Neural crest cell (in vitro differentiated cells): ENCODE measurements at regions not wholly inside any gene's neighbourhood (a gene's known extent, or its start where the extent isn't known, plus 50 kb on each side); places are given as distances from the start of the nearest gene placed in this dataset.

ENCODE experiments used
- DNase-seq: peaks from one replicate; pipeline ENCODE4 v3.0.0; 2021; ENCODE audit warnings: low read depth, mixed read lengths, low spot score
- H3K27ac Mint-ChIP-seq: one replicate; pipeline ENCODE4 v1.8.0; 2021; ENCODE audit warnings: mild to moderate bottlenecking, mixed read lengths; ENCODE audit not compliant: unreplicated experiment
- H3K27me3 Mint-ChIP-seq: 2 replicates; pipeline ENCODE4 v1.8.0; 2021; ENCODE audit warnings: low read depth, mild to moderate bottlenecking, mixed read lengths
- H3K36me3 Mint-ChIP-seq: 2 replicates; pipeline ENCODE4 v1.8.0; 2021; ENCODE audit warnings: low read depth, mild to moderate bottlenecking, mixed read lengths
- H3K4me1 Mint-ChIP-seq: 2 replicates; pipeline ENCODE4 v1.8.0; 2021; ENCODE audit warnings: mixed read lengths
- H3K4me3 Mint-ChIP-seq: one replicate; pipeline ENCODE4 v1.8.0; 2021; ENCODE audit warnings: mild to moderate bottlenecking, mixed read lengths
- H3K9me3 Mint-ChIP-seq: 2 replicates; pipeline ENCODE4 v1.8.0; 2021; ENCODE audit warnings: mixed read lengths
- TF ChIP-seq, protein P1 (sequence below): fragments of 200-600 bp; sonication (generic); conservative IDR thresholded peaks from 2 replicates; pipeline ENCODE4 v1.5.0; 2021; ENCODE audit warnings: antibody characterized with exemption, mild to moderate bottlenecking

GRCh38 chr12:67019070-67019469 lies 250.1 kb upstream of the CAND1 start:
- Mint-ChIP-seq H3K4me3 (no peak overlapping the region), H3K4me1 (peaks cover 11% of the 10 kb centered on the region), H3K27me3 (no peaks in the 10 kb centered on the region), H3K36me3 (peaks cover 4% of the 10 kb centered on the region), H3K27ac (no peak overlapping the region), H3K9me3 (no peaks in the 10 kb centered on the region)
- no peak for DNase-seq
- TF ChIP-seq, protein P1, sequence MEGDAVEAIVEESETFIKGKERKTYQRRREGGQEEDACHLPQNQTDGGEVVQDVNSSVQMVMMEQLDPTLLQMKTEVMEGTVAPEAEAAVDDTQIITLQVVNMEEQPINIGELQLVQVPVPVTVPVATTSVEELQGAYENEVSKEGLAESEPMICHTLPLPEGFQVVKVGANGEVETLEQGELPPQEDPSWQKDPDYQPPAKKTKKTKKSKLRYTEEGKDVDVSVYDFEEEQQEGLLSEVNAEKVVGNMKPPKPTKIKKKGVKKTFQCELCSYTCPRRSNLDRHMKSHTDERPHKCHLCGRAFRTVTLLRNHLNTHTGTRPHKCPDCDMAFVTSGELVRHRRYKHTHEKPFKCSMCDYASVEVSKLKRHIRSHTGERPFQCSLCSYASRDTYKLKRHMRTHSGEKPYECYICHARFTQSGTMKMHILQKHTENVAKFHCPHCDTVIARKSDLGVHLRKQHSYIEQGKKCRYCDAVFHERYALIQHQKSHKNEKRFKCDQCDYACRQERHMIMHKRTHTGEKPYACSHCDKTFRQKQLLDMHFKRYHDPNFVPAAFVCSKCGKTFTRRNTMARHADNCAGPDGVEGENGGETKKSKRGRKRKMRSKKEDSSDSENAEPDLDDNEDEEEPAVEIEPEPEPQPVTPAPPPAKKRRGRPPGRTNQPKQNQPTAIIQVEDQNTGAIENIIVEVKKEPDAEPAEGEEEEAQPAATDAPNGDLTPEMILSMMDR: no peak

- DNase-seq: peak; percentile 66
- Mint-ChIP-seq H3K4me1 (peaks cover 17% of the 10 kb centered on the region), H3K27ac (no peak overlapping the region), H3K27me3 (no peaks in the 10 kb centered on the region), H3K9me3 (no peaks in the 10 kb centered on the region), H3K36me3 (peaks cover 4% of the 10 kb centered on the region), H3K4me3 (no peak overlapping the region)
- TF ChIP-seq, protein P1: peak; percentile 76
Observed at GRCh38 chr12:67025543-67026114, 243.5 kb upstream of the CAND1 start.

DNA sequence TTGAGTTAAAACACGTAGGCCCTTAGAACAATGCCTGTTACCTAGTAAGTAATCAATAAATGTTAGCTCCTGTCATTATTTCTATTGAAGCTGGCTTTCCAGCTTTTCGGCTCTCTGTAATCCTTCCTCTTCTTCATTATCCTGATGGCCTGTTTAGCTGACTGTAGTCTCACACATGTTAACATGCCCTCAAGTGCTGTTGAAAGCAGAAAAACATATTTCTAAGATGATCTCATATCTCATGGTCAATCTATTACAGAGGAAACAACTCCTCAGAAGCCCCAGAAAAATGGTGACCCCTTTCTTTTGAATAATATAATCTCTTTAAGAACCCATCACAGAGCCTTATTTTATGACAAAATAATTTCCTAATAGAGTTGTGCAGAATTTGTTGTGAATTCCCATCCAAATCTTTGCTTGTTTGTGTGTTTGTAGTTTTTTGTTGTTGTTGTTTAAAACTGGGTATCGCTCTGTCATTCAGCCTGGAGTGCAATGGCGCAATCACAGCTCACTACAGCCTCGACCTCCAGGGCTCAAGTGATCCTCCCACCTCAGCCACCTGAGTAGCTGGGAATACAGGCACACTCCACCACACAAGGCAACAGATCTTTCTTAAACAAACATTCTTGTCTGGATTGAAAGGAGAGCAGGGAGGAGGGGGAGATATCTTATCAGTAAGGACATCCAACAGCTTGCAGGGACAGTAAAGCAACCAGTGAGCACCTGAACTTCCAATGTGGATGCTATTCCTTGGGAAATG lies 242.5 kb upstream of the CAND1 start:
- Mint-ChIP-seq H3K27me3 (no peaks in the 10 kb centered on the region), H3K9me3 (no peaks in the 10 kb centered on the region), H3K4me1 (peaks cover 17% of the 10 kb centered on the region), H3K4me3 (no peak overlapping the region), H3K36me3 (peaks cover 4% of the 10 kb centered on the region), H3K27ac (no peak overlapping the region)
- DNase-seq: no peak
- TF ChIP-seq, protein P1: no peak

DNA sequence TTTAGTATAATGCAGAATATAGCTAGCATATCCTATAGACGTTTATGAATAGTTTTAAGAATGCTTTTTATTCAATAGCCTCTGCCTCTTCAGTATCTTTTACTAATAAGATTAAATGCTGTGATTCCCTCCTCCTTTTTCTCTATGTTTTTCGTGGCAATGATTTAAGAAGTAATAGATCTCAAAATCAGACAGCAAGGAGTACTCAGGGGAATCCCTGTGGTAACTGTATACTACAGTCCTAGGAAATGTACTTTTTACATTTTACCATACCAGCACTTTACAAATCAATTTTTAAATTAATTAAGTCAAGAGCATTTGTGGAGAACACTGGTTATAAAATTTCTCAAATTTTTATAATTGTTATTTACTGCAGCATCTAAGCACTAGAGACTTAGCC lies 240.6 kb upstream of the CAND1 start:
- Mint-ChIP-seq H3K27me3 (no peaks in the 10 kb centered on the region), H3K36me3 (peaks cover 1% of the 10 kb centered on the region), H3K27ac (no peak overlapping the region), H3K4me3 (no peak overlapping the region), H3K9me3 (no peaks in the 10 kb centered on the region), H3K4me1 (peaks cover 17% of the 10 kb centered on the region)
- TF ChIP-seq, protein P1: no peak
- DNase-seq: no peak

DNA sequence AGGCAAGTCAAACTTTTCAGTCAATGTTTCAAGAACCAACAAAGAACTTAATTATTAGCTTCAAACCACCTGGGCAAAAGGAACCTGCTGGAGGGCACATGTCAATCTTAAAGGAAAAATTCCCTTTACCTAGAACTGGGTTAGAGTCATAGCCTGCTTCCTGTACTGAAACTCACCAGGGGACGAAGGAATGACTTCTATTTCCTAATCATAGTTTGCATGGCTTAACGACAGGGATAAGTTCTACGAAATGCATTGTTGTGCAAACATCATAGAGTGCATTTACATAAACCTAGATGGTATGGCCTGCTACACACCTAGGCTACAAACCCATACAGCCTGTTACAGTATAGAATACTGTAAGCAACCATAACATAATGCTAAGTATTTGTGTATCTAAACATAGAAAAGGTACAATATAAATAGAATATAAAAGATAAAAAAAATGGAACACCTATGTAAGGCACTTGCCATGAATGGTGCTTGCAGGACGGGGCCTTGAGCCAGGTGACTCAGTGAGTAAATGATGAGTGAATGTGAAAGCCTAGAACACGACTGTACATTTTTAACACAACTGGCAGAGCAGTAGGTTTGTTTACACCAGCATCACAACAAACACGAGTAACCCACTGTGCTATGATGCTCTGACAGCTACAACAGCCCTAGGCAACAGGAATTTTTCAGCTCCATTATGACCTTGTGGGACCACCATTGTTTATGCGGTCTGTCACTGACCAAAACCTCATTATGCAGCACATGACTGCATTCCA lies 234.9 kb upstream of the CAND1 start:
- H3K4me3 Mint-ChIP-seq: no peak overlapping the region
- peaks cover 15% of the 10 kb centered on the region for H3K4me1 Mint-ChIP-seq
- TF ChIP-seq, protein P1: no peak
- no peaks in the 10 kb centered on the region for H3K36me3 Mint-ChIP-seq
- H3K27ac Mint-ChIP-seq: no peak overlapping the region
- no peak for DNase-seq
- H3K9me3 Mint-ChIP-seq: no peaks in the 10 kb centered on the region
- H3K27me3 Mint-ChIP-seq: no peaks in the 10 kb centered on the region
